ENCODE measurements at regions not wholly inside any gene's neighbourhood (a gene's known extent, or its start where the extent isn't known, plus 50 kb on each side); places are given as distances from the start of the nearest gene placed in this dataset.
A peak's percentile ranks its signal among the peaks of the same experiment; 100 is the strongest.
"Not testable (repeated sequence)": the region's sequence is repeated elsewhere in the genome, so short reads cannot be mapped to it uniquely, and the experiment has no call there.

GRCh38 chr2:39925312-39925711 is 146.3 kb upstream of the THUMPD2 start:
- DNase-seq = no peak

GRCh38 chr2:39923455-39923854 is 144.4 kb upstream of the THUMPD2 start:
- no peak for DNase-seq

GRCh38 chr2:39922679-39923405 is 143.8 kb upstream of the THUMPD2 start:
- no peak for DNase-seq

- no peak for DNase-seq
Observed at GRCh38 chr2:39920307-39920801, 141.3 kb upstream of the THUMPD2 start.

- DNase-seq = no peak
Observed at GRCh38 chr2:39919511-39920306, 140.7 kb upstream of the THUMPD2 start.

- DNase-seq = no peak
Observed at GRCh38 chr2:39918886-39919285, 139.8 kb upstream of the THUMPD2 start.

- DNase-seq = not testable (repeated sequence)
Observed at GRCh38 chr2:39917371-39917770, 138.3 kb upstream of the THUMPD2 start.

GRCh38 chr2:39914949-39915348 is 135.9 kb upstream of the THUMPD2 start:
- DNase-seq = no peak

GRCh38 chr2:39913648-39914461 is 134.8 kb upstream of the THUMPD2 start:
- DNase-seq = peak; percentile 6

GRCh38 chr2:39902103-39902502 is 123.0 kb upstream of the THUMPD2 start:
- DNase-seq = no peak

- no peak for DNase-seq
Observed at GRCh38 chr2:39898934-39899333, 119.9 kb upstream of the THUMPD2 start.

- no peak for DNase-seq
Observed at GRCh38 chr2:39897273-39897672, 118.2 kb upstream of the THUMPD2 start.

GRCh38 chr2:39894082-39894481 is 115.0 kb upstream of the THUMPD2 start:
- DNase-seq = no peak

- no peak for DNase-seq
Observed at GRCh38 chr2:39893616-39894015, 114.6 kb upstream of the THUMPD2 start.

GRCh38 chr2:39881948-39882347 is 102.9 kb upstream of the THUMPD2 start:
- DNase-seq = no peak

- no peak for DNase-seq
Observed at GRCh38 chr2:39881494-39881893, 102.4 kb upstream of the THUMPD2 start.

- DNase-seq = not testable (repeated sequence)
Observed at GRCh38 chr2:39879001-39879400, 99.9 kb upstream of the THUMPD2 start.

- DNase-seq = no peak
Observed at GRCh38 chr2:39875914-39876267, 96.8 kb upstream of the THUMPD2 start.

GRCh38 chr2:39875182-39875913 is 96.3 kb upstream of the THUMPD2 start:
- no peak for DNase-seq

- DNase-seq = no peak
Observed at GRCh38 chr2:39874236-39874635, 95.2 kb upstream of the THUMPD2 start.

GRCh38 chr2:39873586-39873985 is 94.5 kb upstream of the THUMPD2 start:
- no peak for DNase-seq

- no peak for DNase-seq
Observed at GRCh38 chr2:39872748-39873147, 93.7 kb upstream of the THUMPD2 start.

GRCh38 chr2:39871291-39871761 is 92.3 kb upstream of the THUMPD2 start:
- no peak for DNase-seq
